GM23248 (cell line): ENCODE measurements at regions not wholly inside any gene's neighbourhood (a gene's known extent, or its start where the extent isn't known, plus 50 kb on each side); places are given as distances from the start of the nearest gene placed in this dataset.

Experiments used
- EZH2 ChIP-seq: fragments of 200-600 bp; sonication (generic); IDR thresholded peaks from 2 replicates; pipeline ENCODE4 v1.6.1; 2018; ENCODE audit warnings: antibody characterized with exemption, mild to moderate bottlenecking; ENCODE audit not compliant: insufficient read depth, poor library complexity, severe bottlenecking
- EZH2phosphoT487 ChIP-seq: fragments of 200-600 bp; sonication (generic); IDR thresholded peaks from 2 replicates; pipeline ENCODE4 v1.6.1; 2018; ENCODE audit warnings: antibody characterized with exemption, moderate library complexity, mild to moderate bottlenecking, low read depth; ENCODE audit not compliant: insufficient read depth

- TF ChIP-seq EZH2, result no peak
- TF ChIP-seq EZH2phosphoT487, result no peak
Measured at GRCh38 chr2:9108210-9108967, 98.2 kb upstream of the ASAP2 start.
